ENCODE measurements at regions not wholly inside any gene's neighbourhood (a gene's known extent, or its start where the extent isn't known, plus 50 kb on each side); places are given as distances from the start of the nearest gene placed in this dataset.
"Not testable (repeated sequence)": the region's sequence is repeated elsewhere in the genome, so short reads cannot be mapped to it uniquely, and the experiment has no call there.

DNA sequence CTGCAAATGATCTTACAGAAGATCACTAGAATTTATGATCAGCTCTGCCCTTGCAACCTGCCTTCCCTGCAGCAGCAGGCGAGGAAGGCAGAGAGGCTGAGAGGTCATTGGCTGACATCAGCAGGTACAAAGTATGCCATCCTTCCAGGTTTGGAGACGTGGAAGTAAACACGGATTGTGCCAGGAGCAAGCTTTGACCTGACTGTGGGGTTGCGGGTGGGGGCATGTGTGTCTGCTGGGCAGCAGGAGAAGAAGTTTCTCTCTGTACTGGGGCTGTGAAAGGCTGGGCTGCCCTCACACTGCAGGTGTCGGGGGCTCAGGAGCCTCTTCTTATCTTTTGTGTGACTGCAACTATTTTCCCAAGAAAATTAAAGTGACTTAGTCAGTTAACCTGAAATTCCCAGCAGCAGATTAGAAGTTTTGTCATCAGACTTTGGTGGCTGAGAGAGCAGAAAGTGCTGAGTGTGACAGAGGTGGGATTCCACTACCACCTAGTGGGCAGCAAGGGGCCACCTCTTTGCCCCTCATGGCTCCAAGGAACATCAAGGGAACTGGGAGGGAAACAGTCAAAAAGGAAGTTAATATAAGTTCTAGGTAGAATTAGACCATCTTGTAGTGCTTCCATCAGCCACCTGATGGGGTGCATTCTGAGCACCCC, 565.9 kb downstream of the ETS1 start:
- no peak for DNase-seq

DNA sequence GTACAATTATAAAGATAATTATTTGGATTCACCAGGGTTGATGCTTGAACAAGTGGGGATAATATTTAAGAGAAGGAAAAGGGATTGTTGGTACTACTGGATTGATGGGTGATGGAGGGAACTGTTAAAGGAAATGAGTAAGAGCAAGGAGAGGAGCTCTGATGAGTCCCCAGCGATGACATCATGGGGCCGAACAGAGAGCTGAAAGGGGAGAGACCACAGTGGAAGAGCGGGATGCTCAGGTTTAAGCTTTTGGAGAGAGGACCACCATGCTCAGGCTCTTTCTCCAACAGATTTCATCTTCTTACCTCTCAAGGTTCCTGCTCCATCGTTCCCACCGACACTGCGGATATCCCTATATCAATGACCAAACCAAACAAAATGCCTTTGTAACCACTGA, 568.7 kb downstream of the ETS1 start:
- no peak for DNase-seq

DNA sequence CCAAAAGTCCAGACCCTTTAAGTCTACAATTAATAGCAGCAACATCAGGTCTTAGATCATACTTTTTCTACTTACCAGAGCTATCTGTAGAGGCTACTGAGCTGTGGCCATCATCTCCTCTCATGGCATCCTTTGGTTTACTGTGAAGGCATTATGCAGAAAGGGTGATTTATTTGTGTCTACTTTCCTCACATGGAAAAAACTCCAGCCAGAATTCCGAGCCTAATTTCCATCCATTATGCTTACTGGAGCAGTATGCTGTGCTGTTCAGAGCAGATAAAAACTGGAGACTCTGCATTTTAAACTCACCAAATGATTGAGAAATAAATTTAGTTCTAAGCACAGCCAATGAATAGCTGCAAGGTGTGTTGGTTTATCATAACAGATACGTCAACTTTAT, 581.8 kb downstream of the ETS1 start:
- DNase-seq, result no peak

DNA sequence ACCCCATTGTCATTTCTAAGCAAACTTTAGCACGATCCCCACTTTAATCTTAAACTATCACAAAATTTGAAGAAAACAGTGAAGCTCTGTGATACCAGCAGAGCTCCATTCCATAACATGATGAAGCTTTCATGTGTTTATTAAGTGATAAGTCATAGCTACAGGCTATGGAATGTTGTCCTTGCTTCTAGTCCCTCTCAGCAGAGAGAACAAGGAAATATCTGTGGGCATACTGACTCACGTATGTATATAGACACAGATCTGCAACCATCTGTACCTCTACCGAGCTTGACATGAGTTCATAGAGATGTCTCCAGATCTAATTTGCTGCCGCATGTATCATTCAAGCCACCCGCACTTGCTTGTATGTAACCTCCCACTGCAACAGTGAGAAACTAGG, 588.9 kb downstream of the ETS1 start:
- no peak for DNase-seq

DNA sequence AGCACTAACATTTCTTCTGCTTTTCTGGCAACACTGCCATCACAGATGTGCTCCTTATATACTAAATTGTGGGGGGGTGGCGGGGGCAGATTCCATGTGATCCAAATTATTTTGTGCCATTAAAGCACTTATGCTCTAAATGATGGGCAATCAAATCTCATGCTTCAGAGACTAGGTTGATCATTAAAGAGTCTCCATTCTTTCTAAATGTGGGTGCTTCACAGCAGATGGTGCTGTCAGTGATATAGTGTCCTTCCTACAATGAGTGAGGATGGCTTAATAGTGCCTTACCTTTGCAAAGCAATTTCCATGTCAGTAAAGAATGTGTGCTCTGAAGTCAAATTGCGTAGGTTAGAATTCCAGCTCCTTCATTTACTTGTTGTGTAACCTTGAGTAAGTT, 589.8 kb downstream of the ETS1 start:
- DNase-seq, result no peak

DNA sequence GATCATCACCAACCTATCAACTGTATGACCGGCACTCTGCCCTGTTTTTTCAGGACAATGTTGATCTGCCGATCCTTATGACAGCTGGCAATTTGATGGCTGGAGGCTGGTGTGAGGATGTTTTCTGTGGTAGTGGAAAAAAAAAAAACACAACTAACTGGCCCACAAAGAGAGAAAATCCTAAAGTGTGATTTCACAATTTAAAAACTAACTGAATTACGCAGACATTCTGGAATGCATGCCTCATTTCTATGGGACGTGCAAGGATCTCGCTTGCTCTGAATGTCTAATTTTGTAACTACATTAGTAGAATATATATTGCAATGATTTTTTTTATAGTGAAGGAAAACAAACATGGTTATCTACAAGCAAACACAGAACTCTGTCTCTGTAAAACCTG, 590.5 kb downstream of the ETS1 start:
- no peak for DNase-seq

DNA sequence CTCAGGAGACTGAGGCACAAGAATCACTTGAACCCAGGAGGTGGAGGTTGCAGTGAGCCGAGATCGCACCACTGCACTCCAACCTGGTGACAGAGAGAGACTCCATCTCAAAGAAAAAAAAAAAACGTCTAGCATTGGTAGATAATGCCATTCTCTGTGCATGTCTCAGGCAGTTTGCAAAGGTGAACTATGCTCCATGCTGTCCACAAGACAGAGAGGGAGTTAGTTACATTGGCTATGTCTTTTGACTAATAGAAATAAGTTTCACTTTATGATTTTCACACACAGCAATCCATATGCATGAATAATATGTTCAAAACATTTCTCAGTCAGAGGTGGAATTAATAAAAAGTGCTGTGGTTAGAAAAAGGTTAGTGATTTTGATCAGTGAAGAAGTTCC, 591.4 kb downstream of the ETS1 start:
- no peak for DNase-seq

DNA sequence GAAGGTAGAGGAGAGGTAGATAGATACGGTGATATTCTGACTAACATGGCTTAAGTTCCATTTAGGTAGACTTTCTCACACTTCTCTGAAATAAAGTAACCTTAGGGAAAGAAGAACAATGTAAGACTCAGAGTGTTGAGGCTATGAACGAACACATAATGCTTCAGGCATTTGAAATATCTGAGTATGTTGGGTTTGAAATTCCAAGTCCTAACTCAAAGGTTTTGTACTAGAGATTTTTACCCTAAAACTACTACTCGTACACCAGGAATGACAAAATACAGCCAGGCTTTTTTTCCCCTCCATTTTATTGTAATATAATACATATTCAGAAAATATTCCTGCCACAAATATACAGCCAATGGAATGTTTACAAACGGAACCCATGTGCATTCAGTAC, 592.6 kb downstream of the ETS1 start:
- DNase-seq, result no peak

DNA sequence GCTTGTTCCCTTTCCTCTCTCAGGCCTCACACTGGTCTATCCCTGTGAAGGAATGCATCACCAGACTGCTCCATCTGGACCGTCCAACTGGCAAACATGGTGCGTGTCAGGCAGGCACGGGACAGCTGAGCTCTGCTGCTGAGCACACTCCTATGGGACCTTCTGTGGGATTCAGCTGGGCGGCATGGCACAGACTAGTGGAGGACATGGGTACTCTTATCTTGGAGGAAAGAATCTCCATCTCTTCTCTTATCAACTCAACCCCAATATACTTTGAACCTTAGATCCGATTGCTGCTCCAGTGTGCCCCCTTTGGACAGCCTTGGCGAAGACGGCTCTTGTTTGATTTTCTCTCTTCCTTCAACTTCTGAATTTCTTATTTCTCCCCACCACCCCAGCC, 593.6 kb downstream of the ETS1 start:
- no peak for DNase-seq

DNA sequence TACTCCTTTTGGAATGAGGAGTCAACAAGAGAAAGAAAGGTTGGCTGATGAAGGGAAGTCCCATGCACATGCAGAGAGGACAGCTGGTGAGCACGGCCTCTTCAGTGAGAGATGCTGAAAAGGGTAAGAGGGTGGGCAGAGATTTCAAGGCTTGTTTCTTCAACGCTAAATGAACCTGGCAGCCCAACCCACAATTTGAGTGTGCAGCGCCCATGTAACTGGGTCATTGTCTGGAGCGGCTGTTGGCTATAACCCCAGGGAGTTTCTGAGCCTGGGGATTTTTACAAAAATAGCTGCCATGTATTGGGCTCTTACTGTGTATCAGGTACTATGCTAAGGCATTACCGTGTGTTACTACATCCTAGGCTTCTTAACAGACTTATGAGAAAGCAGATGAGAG, 594.1 kb downstream of the ETS1 start:
- DNase-seq, result no peak

DNA sequence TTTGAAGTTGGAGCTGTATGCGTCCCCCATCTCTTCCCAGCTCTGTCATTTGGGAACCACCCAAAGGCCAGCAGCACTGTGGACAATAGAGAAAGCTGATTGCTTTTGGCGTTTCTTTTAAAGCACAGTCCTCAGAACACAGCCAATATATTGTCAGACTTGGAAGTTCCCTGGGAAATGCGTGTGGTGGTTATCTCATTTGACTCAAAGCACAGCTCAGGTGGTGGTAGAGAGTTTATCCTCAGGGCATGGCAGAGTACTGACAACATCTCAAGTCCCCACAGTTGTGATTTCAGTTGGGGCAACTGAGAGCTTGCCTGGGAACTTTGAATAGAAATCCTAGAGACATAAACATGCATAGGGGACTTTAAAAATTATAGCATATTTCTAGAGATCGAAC, 601.3 kb downstream of the ETS1 start:
- no peak for DNase-seq

DNA sequence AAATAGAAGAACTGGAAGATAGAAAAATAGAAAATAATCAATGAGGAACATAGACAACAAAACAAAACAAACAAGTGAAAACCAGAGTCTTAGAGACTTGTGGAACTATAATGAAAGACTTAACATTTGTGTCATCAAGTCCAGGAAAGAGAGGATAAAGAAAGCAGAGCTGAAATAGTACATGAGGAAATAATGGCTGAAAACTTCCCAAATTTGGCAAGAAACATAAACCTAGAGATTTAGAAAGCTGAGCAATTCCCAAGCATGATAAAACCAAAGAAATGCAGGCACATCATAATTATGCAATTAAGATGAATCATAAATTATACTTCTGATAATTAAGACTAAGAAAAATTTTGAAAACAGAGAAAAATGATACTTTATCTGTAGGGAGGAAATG, 614.5 kb downstream of the ETS1 start:
- no peak for DNase-seq

DNA sequence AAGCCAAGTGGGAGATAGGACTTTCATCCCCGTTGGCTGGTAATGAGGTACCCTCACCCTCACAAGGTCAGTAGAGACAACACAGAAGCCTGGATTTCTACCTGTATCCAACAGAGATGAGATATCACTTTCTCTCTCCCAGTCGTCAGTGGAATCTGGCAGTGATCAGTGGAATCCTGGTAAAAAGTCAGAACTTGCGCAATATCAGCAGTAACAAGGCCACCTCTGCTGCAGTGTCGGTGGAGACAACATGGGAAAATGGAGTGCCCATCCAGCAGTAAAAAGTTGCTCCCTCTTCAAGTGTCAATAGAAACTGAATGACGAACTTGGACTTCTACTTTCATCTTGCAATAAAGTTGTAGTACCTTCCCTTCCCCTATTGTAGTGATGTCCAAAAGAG, 615.9 kb downstream of the ETS1 start:
- no peak for DNase-seq

DNA sequence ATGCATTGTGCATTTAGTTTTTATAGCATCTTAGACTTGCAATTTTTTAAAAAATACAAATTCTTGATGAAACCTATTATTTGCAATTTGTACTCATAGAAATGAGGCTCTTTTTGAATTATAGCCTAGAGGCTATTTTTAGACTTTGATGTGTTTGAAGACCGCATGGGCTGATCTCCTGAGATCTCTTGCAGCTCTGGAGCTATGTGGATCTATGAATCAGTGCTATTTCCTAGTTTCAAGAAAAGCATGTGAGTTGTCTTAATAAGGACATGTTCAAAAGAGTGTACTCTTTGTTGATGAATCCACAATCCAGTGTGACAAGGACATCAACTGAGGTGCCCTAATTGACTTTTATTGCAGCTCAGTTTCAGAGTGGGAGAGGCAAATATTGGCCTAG, 620.5 kb downstream of the ETS1 start:
- no peak for DNase-seq

DNA sequence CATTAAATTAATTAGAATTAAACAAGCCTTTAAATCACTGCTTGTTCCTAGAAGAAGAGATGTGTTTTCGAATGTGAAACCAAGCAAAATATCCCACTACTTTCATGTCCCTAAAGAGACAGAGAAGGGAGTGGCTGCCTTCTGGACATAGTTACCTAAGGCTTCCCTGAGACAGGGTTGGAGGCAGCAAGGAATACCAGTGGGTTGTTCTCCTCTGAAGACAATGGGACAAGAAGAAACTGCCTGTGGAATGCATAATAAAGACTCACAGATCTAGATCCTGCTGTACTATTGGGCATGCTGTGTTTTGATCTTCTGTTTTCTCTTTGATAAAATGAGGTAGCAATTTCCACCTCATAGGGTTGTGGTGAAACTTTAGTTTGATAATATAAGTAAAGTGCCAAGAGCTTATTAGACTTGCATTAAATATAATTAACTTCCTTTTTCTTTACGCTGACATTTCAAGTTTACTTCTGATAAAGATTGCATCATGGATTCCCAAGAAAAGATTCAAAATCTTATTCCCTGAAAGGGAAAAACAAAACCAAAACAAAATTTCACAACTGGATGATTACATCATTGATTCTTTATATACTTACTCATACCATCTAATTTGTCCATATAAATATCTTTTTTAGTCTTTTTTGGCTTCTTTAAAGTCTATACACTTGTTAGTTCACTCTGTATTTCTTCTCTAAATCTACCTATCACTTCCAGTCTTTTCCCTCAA, 621.3 kb downstream of the ETS1 start:
- DNase-seq, result no peak

DNA sequence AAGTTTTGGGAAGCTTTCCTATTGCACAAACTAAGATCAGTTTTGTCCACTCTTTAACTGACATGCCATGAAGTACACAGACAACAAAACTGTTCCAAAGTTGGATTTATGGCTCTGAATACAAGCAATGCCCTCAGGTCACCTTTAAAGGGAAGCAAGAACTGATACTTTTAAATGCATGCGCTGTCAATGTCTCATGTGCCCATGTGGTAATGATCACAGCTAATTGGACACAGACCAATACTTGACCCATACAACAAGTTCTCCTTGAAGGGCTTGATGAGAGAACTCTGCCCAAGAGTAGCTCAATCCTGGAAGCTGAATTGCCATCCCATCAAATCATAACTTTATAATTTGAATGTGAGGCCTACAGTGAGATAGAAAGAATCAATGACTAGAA, 624.9 kb downstream of the ETS1 start:
- DNase-seq, result no peak

DNA sequence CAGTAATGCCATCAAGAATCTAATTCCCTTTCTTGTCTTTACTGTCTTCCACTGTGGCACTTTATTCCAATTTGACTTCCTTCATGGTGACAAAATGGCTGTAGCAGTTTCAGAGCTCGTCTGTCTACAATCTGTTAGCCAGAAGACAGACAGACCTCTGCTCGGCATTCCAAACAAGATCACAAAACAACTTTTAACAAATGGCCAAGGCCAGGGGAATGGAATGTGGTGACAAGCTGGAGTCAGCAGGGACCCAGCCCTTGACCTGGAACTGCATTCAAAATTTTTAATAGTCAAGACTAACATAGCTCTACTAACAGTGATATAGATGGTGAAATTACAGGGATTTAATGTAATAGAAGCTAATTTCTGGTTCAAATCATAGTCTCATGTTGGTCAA, 637.2 kb downstream of the ETS1 start:
- no peak for DNase-seq

DNA sequence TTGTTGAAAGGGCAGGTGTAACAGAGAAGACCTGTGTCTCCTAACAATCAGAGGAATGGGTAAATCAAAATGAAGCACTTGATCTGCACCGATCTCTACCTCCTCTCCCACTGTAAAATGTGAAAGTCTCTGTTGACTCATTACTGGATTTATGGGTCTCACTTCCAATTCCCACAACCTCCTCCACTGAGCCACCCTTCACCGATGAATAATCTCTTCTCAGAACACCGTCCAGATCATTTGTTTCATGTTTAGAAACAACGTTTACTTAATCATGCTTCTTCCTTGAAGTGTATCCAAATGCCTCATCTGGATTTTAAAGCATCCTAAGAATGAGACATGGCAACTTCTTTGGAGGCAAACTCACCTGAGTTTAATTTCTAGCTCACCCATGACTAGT, 643.6 kb downstream of the ETS1 start:
- no peak for DNase-seq

DNA sequence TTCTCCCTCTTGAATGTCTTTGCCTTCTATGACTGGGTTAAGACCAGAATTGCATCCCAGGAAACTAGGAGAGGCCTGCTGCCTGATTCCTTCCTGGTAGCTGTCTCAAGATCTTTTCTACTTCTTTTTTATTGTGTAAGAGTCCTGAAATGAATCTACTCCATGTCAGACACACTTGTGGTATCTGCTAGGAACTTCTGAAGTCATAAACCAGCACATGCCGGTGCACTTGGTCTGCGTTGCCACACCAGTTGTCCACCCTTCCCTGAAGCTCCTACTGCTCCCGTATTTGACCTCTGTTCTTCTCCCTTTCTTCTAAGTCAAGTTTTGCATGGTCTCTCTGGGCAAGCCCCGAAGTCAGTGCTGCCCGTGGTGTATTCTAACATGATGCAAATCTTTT, 644.2 kb downstream of the ETS1 start:
- no peak for DNase-seq

DNA sequence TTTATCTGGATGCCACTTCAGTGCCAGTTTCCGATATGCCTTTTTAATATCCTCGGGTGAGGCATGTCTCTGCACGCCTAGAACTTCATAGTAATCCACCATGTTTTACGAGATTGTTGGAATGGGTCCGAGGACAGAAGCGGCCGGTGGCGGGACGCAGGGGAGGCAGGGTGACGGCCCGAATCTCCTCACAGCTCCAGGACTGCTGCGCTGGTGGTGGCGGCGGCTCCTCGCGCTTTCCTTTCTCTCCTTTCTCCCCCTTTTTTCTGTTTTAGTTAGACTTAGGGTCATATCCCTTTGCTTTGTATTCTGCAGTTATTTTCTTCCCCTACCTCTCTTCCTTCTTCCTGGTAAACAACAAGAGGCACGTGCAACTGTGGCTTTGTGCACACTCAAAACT, 645.8 kb downstream of the ETS1 start:
- not testable (repeated sequence) for DNase-seq

DNA sequence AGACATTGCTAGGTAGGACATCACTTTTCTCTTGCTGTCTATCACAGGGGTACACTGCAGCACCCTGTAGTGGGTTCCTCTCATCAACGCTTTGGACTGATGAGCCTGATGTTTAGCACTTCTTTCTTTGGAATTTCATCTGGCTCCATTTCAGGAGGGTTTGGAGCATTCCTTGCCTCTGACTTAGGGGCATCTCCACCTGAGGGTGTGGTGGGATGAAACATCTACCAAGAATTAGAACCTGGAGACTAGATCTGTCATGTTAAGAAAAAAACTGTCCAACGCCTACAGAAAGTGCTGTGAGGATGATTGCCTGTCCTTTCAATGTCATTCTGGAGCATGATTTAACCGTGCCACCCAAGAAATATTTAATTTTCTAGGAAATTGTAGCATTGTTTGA, 648.4 kb downstream of the ETS1 start:
- DNase-seq, result no peak

DNA sequence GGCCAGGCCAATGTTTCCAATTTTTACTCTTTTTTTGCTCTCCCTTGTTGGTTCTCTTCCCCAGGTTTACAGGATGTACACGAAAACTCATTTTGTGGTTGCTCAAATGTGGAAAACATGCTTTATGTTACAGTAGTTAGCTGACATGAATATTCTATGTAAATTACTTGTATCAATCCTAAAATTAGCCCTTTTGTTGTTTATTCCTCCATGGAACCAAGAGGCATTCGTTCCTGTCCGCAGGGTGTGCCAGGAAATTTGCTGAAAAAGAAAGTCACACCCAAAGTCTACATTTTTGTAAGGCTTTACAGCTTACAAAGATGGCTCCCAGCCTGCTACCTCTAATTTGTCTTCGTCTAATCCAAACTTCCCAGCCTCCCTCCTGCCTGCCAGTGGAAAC, 652.3 kb downstream of the ETS1 start:
- DNase-seq, result no peak

DNA sequence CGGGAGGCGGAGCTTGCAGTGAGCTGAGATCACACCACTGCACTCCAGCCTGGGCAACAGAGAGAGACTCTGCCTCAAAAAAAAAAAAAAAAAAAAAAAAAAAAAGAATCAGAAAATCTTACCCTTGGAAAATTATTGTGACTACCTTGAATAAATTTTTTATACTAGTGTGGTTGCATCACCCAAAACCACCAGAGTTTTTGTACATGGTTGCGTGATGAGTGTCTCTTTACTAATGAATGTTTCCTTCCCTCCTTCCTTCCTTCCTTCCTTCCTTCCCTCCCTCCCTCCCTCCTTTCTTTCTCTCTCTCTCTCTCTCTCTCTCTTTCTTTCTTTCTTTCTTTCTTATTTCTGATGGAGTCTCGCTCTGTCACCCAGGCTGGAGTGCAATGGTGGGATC, 653.4 kb downstream of the ETS1 start:
- not testable (repeated sequence) for DNase-seq

DNA sequence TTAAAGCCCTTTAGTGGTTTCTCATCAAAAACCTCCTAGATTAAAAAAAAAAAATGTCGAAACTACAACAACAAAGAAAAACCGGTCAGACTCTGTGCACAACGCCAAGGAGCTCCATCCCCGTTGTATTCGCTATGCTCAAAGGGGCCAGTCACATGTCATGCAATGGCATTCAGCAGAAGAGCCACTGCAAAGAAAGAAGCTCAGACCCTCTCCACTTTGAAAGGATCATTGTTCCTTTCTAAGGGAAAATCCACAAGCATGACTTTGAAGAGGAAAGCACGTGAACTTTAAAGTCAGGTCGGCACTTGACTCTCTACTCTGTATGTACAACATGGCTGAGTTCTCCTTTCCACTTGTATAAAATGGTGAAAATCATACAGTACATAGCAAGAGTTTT, 655.6 kb downstream of the ETS1 start:
- no peak for DNase-seq

DNA sequence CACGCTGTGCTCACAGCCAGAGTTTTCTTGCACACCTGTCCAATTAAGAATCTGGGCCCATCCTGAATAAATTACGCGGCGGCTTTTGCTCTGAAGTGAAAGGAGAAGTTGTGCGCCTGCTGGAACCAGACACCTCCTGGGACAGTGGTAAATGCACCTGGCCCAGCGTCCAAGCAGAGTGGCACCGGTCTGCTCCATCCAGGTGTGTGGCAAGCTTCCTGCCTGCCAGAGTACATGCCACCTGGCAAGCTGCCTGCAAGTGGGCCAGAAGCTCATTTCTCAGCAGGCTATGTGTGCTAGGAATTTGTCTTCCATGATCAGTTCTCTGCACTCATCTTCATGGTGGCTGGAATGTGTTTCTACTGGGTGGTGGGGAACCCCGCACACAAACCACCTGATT, 660.6 kb downstream of the ETS1 start:
- DNase-seq, result no peak
